PFSK-1 (cell line): ENCODE measurements at regions not wholly inside any gene's neighbourhood (a gene's known extent, or its start where the extent isn't known, plus 50 kb on each side); places are given as distances from the start of the nearest gene placed in this dataset.

Source experiments
- FOXP2 ChIP-seq: optimal IDR thresholded peaks from 2 replicates; pipeline ENCODE3; 2011; ENCODE audit warnings: borderline replicate concordance, control low read depth, inconsistent platforms; ENCODE audit not compliant: insufficient read depth; ENCODE audit errors: extremely low read length, extremely low read depth
- POLR2AphosphoS5 ChIP-seq: IDR thresholded peaks from 2 replicates; pipeline ENCODE4 v1.6.1; 2012; ENCODE audit warnings: low read depth, mild to moderate bottlenecking, control low read depth, low read length, moderate library complexity
- SIN3A ChIP-seq: IDR thresholded peaks from 2 replicates; pipeline ENCODE4 v1.6.1; 2012; ENCODE audit warnings: mild to moderate bottlenecking, low read length, moderate library complexity, borderline replicate concordance; ENCODE audit not compliant: insufficient read depth
- TAF1 ChIP-seq: IDR thresholded peaks from 2 replicates; pipeline ENCODE4 v1.6.1; 2012; ENCODE audit warnings: low read length, control low read depth, borderline replicate concordance; ENCODE audit not compliant: insufficient read depth
- TF ChIP-seq, protein P1 (sequence below), 2 experiments: IDR thresholded peaks; 2 replicates each; pipeline versions ENCODE4 v1.6.1 to v1.8.0; 2011 to 2012; ENCODE audit warnings: low read depth in 2 of 2, low read length in 2 of 2, control low read depth in 1 of 2, inconsistent platforms in 1 of 2, mild to moderate bottlenecking in 1 of 2, moderate library complexity in 1 of 2; ENCODE audit not compliant: insufficient read depth in 1 of 2

DNA sequence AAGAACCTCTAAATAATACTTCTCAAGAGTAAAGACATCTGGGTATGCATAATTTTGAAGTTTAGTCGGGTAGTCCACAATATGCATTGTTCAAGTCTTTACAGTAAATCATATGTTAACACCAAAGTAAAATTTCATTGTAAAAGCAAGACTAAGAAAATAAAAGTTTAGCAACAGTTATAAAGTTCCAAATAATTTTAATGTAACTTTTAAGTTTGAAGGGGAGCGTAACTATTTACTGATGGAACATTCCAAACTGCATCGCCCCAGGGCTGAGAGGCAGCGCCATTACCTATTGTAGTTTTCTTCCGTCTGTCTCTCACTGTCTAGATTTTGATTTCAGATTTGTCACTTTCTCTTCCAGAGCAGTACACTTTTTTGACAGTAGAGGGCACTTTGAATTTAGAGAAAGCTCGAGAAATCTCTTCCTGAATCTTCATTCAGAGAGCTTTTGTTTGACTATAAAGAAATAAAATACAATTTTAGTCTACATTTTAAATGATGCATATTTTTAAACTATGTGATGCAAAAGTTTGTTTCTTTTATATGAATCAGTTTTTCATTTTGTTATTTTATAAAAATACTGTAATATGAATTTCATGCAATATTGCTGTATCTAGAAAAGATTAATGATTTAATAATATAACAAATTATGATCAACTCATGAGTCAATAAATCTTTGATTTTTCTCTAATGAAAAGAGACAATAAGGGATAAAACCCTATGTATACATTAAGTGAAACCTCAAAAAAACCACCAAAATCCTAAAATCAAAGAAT is 389.8 kb downstream of the FIGN start:
- no peak for TF ChIP-seq SIN3A
- TF ChIP-seq, protein P1, sequence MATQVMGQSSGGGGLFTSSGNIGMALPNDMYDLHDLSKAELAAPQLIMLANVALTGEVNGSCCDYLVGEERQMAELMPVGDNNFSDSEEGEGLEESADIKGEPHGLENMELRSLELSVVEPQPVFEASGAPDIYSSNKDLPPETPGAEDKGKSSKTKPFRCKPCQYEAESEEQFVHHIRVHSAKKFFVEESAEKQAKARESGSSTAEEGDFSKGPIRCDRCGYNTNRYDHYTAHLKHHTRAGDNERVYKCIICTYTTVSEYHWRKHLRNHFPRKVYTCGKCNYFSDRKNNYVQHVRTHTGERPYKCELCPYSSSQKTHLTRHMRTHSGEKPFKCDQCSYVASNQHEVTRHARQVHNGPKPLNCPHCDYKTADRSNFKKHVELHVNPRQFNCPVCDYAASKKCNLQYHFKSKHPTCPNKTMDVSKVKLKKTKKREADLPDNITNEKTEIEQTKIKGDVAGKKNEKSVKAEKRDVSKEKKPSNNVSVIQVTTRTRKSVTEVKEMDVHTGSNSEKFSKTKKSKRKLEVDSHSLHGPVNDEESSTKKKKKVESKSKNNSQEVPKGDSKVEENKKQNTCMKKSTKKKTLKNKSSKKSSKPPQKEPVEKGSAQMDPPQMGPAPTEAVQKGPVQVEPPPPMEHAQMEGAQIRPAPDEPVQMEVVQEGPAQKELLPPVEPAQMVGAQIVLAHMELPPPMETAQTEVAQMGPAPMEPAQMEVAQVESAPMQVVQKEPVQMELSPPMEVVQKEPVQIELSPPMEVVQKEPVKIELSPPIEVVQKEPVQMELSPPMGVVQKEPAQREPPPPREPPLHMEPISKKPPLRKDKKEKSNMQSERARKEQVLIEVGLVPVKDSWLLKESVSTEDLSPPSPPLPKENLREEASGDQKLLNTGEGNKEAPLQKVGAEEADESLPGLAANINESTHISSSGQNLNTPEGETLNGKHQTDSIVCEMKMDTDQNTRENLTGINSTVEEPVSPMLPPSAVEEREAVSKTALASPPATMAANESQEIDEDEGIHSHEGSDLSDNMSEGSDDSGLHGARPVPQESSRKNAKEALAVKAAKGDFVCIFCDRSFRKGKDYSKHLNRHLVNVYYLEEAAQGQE (IDR thresholded peaks at IDR 0.05; ENCODE audit: insufficient read depth in 1 of 2, low read depth in 2 of 2, low read length in 2 of 2), result no peak
- TF ChIP-seq FOXP2, result no peak
- TF ChIP-seq POLR2AphosphoS5, result no peak

DNA sequence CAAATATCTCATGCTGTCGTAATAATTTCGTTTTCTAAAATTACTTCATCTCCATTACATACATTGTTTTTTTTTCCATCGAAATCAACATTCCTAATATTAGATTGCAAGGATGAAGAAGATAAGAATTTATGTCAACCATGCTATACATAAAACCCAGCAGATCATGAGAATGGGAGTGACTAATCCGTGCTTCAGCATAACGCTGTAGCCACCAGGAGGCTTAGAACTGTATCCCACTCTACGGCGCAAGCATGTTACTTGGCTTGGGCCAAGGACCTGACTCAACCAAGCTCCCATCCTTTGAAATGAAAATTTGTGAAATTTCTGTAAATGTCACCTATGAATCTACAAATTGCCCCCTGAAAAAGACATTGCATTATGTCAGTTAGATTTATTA is 392.5 kb downstream of the FIGN start:
- TF ChIP-seq FOXP2 (no peak), TAF1 (no peak)

DNA sequence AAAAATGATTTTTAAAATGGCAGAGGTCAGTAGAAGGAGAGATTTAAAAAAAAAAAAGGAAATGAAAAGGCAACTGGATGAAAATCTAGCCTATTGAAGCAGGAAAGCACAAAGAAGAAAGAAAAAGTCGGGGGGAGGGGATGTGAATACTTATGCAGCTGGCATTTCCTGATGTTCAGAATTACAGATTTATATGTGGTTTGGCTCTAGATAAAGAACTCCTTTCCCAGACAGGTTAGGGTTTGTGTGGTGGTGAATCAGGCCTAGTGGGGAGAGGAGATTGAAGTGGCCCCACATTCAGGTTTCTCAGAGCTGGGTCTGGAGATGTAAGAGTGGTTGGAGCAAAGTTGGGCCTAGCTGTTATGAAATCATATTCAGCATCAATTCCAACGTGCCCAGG is 394.4 kb downstream of the FIGN start:
- TF ChIP-seq SIN3A (no peak), POLR2AphosphoS5 (no peak), FOXP2 (no peak), TAF1 (no peak)
- TF ChIP-seq, protein P1 (IDR thresholded peaks at IDR 0.05; ENCODE audit: insufficient read depth in 1 of 2, low read depth in 2 of 2, low read length in 2 of 2), result no peak

DNA sequence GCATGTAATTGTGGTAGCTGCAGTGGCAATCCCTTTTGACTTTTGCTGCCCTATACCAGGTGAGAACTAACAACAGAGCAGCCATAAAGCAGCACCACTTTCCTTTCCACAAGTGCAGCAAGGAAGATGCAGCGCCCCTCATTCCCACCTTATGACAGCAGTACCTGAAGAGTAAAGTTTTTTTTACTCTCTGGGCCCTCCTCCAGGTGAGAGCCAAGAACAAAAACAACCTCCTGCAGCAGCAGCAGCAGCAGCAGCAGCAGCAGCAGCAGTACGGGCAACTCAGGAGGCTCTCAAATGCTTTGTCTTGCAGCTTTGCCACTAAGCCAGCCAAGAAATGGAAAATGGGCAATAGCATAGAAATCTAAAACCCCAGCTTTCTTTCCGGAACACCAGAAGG is 397.5 kb downstream of the FIGN start:
- TF ChIP-seq, protein P1 (IDR thresholded peaks at IDR 0.05; ENCODE audit: insufficient read depth in 1 of 2, low read depth in 2 of 2, low read length in 2 of 2), result no peak
- TF ChIP-seq POLR2AphosphoS5, result no peak

DNA sequence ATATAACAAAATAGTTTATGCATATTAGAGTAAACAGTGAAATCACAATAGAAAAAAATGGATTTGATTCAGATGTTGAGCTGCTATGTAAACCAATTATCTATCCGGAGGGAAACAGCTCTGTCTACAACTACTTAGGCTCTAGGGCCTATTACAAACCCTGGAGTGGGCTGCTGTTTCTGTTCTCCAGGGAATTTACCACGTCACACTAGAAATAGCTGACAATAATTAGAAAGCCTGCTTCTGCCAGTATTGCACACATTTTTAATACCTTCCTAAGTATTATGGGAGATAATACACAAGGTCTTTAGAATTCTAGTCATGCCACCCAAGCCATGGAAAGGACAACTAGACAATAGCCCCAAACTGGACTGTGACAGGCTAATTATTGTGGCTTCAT is 411.1 kb downstream of the FIGN start:
- TF ChIP-seq POLR2AphosphoS5, result no peak
- TF ChIP-seq SIN3A, result no peak
- no peak for TF ChIP-seq FOXP2
- no peak for TF ChIP-seq TAF1
- TF ChIP-seq, protein P1 (IDR thresholded peaks at IDR 0.05; ENCODE audit: insufficient read depth in 1 of 2, low read depth in 2 of 2, low read length in 2 of 2), result no peak
